ENCODE measurements at regions not wholly inside any gene's neighbourhood (a gene's known extent, or its start where the extent isn't known, plus 50 kb on each side); places are given as distances from the start of the nearest gene placed in this dataset.

DNA sequence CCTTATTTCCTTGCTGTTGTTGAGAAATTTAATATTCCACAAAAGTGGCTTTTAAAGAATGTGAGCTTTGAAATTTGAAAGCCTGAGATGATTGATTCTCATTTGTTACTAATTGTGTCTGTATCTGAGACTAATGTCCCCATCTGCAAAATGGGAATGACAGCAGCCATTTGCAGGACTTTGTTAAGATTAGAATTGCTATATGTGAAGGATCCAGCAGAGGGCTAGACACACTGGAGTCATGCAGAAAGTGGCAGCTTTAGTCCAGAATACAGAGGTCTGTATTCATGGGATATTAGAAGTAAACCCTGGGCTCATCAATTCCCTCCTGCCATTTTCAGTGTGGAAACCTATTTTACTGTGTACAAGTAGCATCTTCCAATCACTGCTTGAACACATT is 296.5 kb upstream of the GYPC start:
- no peaks in the 10 kb centered on the region for H3K27me3 Mint-ChIP-seq
- no peaks in the 10 kb centered on the region for H3K9me3 Mint-ChIP-seq
- H3K4me3 Mint-ChIP-seq, result no peak overlapping the region
- no peaks in the 10 kb centered on the region for H3K4me1 Mint-ChIP-seq
- H3K36me3 Mint-ChIP-seq, result no peaks in the 10 kb centered on the region
- no peak for ATAC-seq
- H3K27ac Mint-ChIP-seq, result no peak overlapping the region

DNA sequence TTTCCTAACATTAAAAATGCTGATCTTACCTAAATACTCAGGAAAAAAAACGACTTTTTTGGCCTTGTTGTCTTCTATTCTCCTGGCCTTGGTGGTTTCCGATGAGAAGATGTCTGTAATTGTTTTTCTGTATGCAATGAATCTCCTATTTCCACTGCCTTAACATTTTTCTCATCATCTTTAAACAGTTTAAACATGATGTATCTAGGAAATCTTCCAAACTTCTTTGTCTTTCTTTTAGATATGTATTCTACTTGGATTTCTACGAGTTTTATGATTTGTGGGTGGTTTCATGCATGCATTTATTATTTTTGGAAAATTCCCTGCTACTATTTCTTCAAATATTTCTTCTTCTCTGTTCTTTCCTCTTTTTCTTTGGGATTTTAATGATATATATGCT is 288.6 kb upstream of the GYPC start:
- Mint-ChIP-seq H3K4me3 (no peak overlapping the region), H3K27me3 (no peaks in the 10 kb centered on the region), H3K36me3 (no peaks in the 10 kb centered on the region), H3K27ac (no peak overlapping the region), H3K4me1 (no peaks in the 10 kb centered on the region), H3K9me3 (no peaks in the 10 kb centered on the region)
- no peak for ATAC-seq

DNA sequence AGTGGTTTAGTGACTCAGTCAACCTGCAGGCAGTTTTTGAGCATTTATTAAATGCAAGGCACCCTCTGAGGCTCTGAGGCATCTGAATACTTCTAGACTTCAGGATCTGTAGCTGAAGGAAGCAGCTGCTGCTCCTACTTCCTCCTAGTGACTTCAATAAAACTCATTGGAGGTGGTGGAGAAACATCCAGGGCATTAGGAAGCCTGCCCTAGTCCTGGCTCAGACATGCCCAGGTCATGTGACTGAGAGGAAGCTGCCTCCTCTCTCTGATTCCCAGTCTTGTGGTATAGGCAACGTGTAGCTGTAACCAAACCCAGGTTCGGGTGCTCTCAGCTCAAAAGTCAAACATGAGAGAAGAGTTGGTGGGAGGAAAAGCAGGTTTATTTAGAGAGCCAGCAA is 287.2 kb upstream of the GYPC start:
- Mint-ChIP-seq H3K27me3 (no peaks in the 10 kb centered on the region), H3K36me3 (no peaks in the 10 kb centered on the region)
- ATAC-seq, result no peak

DNA sequence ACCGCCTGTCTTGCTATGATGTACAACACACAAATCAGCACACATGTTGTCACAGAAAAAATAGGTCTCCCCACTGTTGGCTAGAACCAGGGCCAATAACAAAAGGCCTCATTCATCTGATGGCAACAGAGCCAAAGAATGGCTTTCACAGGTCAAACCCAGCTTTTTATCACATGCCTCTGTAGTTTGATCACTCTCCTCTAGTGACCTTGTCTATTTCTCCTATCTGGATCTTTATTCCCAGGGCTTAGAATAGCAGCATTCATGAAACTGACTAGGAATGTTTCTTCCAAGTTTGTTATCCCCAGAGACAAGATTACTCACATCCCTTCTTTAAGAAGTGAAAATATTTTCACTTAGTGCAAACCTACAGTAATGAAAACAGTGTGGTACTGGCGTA is 285.8 kb upstream of the GYPC start:
- Mint-ChIP-seq H3K4me1 (no peaks in the 10 kb centered on the region), H3K4me3 (no peak overlapping the region), H3K9me3 (peaks cover 2% of the 10 kb centered on the region), H3K27ac (no peak overlapping the region), H3K36me3 (no peaks in the 10 kb centered on the region), H3K27me3 (no peaks in the 10 kb centered on the region)
- ATAC-seq, result no peak

More for the DNA sequence above, 287.2 kb upstream of the GYPC start:
- Mint-ChIP-seq H3K4me1 (no peaks in the 10 kb centered on the region), H3K27ac (no peak overlapping the region), H3K9me3 (no peaks in the 10 kb centered on the region), H3K4me3 (no peak overlapping the region)

DNA sequence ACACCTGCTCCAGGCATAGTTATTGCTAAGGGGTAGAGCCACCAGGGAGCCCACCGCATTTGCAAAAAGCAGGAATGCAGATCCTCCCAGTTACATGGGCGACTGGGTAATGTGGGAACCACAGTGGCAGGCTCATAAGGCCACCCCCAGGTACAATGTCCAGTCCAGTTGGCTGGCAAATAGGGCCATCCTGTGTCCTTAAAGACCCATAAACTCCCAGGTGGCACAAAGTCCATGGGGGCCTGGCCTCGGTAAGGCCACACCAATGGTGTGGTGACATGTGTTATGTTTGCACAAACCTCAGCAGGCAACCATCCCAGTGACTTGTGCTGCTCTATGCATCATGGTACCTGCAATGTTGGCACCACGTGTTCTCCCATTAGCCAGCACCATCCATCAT is 283.6 kb upstream of the GYPC start:
- Mint-ChIP-seq H3K27me3 (no peaks in the 10 kb centered on the region), H3K4me1 (no peaks in the 10 kb centered on the region), H3K27ac (no peak overlapping the region), H3K9me3 (peaks cover 5% of the 10 kb centered on the region), H3K36me3 (no peaks in the 10 kb centered on the region), H3K4me3 (no peak overlapping the region)
- ATAC-seq, result no peak

DNA sequence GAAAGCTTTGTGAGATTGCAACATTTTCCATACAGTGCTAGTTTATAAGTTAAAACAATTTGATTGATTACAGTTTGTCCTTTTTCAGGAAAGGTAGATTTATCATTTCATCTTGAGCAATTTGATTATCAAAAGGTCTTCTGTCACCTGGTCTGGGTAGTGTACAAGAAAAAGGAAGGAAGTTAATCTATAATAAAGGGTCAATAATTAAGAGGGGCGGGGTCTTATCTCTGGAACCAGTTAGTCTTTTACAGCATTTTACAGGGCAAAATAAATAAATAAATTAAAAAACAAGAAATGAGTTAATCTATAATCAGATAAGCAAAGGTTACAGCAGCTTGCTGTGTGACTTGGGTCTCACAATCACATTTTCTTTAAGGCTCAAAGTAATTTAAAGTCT is 277.8 kb upstream of the GYPC start:
- no peak overlapping the region for H3K27ac Mint-ChIP-seq
- no peak for ATAC-seq
- H3K4me3 Mint-ChIP-seq, result no peak overlapping the region
- peaks cover 9% of the 10 kb centered on the region for H3K27me3 Mint-ChIP-seq
- H3K36me3 Mint-ChIP-seq, result no peaks in the 10 kb centered on the region
- H3K4me1 Mint-ChIP-seq, result no peaks in the 10 kb centered on the region
- H3K9me3 Mint-ChIP-seq, result peaks cover 5% of the 10 kb centered on the region

DNA sequence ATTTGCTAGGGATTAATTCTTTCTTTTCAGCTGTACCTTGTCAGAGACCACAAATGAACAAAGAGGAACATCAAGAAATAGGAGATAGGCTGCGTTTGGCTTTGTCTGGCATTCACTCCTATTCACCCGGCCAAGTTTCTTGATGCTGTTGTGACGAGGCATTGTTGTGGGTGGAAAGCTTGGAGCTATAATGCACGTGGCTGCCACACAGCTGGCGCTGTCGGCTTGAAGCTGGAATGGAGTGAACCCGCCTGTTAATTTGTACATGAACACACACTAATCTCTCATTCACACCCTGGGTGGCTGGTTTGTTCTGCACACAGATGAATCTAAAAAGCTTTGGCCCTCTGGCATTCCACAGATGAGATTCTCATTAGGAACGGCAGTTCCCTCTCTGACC is 274.9 kb upstream of the GYPC start:
- H3K4me3 Mint-ChIP-seq, result no peak overlapping the region
- no peaks in the 10 kb centered on the region for H3K4me1 Mint-ChIP-seq
- no peaks in the 10 kb centered on the region for H3K36me3 Mint-ChIP-seq
- ATAC-seq, result no peak
- no peak overlapping the region for H3K27ac Mint-ChIP-seq
- H3K9me3 Mint-ChIP-seq, result peaks cover 5% of the 10 kb centered on the region
- H3K27me3 Mint-ChIP-seq, result peaks cover 9% of the 10 kb centered on the region

DNA sequence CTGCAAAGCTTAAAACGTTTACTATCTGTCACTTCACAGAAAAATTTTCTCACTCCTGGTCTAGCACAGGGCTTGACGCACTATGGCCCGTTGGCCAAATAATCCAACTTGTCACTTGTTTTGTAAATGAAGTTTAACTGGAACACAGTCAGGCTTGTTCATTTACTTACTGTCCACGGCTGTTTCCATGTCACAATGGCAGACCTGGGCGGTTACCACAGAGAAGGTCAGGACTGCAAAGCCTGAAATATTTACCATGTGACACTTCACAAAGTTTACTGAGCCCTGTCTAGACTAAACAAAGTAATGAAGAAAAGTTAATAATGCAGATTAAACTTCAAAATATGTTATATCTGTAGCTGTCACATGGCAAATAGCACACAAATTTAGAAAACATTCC is 273.0 kb upstream of the GYPC start:
- Mint-ChIP-seq H3K36me3 (no peaks in the 10 kb centered on the region), H3K27ac (no peak overlapping the region), H3K4me1 (no peaks in the 10 kb centered on the region), H3K4me3 (no peak overlapping the region), H3K27me3 (peaks cover 9% of the 10 kb centered on the region), H3K9me3 (peaks cover 14% of the 10 kb centered on the region)
- ATAC-seq, result no peak

DNA sequence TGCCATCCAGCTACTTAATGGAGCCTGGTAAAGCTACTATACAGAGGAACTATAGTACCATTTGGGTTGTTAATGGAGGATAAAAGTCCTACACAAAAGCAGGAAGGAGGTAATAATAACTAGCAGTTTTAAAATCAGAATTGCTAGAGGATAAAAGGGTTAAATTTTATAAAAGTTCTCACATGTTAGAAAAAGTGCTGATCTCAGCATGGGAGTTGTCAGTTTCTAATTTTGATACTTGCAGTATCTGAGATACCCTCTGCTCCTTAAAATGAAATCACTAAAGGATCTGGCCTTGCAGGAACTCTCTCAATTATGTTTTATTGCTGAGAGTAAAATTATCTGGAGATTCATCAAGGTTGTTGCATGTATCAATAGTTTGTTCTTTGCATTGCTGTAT is 272.2 kb upstream of the GYPC start:
- Mint-ChIP-seq H3K27ac (no peak overlapping the region), H3K4me3 (no peak overlapping the region), H3K27me3 (peaks cover 9% of the 10 kb centered on the region), H3K4me1 (no peaks in the 10 kb centered on the region), H3K36me3 (no peaks in the 10 kb centered on the region), H3K9me3 (peaks cover 14% of the 10 kb centered on the region)
- no peak for ATAC-seq

DNA sequence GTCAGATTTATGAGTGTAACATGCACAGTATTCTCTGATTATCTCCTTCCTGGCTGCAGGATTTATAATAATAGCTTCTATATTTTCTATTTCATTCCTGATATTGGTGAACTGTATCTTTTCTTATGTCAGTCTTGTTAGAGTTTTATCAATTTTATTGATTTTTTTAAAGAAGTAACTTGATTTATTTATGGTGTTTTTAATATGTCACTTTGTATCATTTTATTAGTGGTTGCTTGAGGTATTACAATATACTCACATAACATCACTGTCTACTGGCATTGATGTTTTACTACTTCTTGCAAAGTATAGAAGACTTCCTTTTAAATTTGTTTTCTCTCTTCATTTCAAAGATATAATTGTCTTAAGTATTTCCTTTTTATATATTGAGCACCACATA is 270.5 kb upstream of the GYPC start:
- ATAC-seq, result no peak
- no peaks in the 10 kb centered on the region for H3K4me1 Mint-ChIP-seq

DNA sequence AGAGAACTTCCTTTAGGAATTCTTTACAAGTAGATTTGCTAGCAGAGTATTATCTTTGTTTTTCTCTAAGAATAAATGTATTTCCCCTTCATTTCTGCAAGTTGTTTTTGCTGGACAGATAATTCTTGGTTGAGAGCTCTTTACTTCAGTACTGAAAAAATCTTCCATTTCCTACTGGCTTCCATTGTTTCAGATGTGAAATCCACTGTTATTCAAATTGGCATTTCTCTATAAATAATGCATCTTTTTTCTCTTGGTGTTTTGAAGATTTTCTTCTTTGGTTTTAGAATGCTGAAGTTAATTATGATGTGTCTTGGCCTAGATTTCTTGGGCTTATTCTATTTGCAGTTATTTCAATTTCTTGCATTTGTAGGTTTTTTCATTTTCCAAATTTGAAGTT is 270.0 kb upstream of the GYPC start:
- no peaks in the 10 kb centered on the region for H3K4me1 Mint-ChIP-seq
- no peak for ATAC-seq
- H3K9me3 Mint-ChIP-seq, result peaks cover 18% of the 10 kb centered on the region
- no peaks in the 10 kb centered on the region for H3K27me3 Mint-ChIP-seq
- H3K36me3 Mint-ChIP-seq, result no peaks in the 10 kb centered on the region
- H3K27ac Mint-ChIP-seq, result no peak overlapping the region
- H3K4me3 Mint-ChIP-seq, result no peak overlapping the region

More for the DNA sequence above, 270.5 kb upstream of the GYPC start:
- H3K4me3 Mint-ChIP-seq, result no peak overlapping the region
- no peaks in the 10 kb centered on the region for H3K36me3 Mint-ChIP-seq
- peaks cover 16% of the 10 kb centered on the region for H3K9me3 Mint-ChIP-seq
- H3K27me3 Mint-ChIP-seq, result peaks cover under 1% of the 10 kb centered on the region
- no peak overlapping the region for H3K27ac Mint-ChIP-seq

DNA sequence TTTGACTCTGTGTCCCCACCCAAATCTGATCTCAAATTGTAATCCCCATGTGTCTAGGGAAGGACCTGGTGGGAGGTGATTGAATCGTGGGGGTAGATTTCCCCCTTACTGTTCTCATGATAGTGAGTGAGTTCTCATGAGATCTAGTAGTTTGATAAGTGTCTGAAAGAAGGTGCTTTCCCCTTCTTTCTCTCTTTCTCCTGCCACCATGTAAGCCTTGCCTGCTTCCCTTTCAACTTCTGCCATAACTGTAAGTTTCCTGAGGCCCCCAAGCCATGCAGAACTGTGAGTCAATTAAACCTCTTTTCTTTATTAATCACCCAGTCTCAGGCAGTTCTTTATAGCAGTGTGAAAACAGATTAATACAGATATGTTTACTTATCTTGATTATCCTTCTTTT is 266.5 kb upstream of the GYPC start:
- Mint-ChIP-seq H3K27ac (no peak overlapping the region), H3K9me3 (peaks cover 18% of the 10 kb centered on the region), H3K27me3 (no peaks in the 10 kb centered on the region), H3K4me3 (no peak overlapping the region), H3K36me3 (no peaks in the 10 kb centered on the region), H3K4me1 (no peaks in the 10 kb centered on the region)
- no peak for ATAC-seq

DNA sequence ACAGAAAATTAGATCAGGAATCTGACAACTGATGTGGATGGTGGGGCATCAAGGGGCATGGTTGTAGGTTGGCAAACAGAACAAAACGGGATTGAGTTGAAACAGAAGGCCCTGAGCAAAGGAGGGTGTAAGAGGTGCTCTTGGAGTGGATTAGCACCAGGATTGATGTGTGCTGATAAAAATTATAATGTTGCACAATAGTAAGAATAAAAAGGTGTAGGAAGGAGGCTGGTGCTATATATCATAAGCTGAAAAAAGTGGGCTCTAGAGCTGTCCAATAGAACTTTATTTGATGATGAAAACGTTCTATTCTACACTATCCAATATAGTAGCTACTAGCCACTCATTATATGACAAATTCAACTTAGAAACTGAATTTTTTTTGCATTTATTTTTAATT is 263.1 kb upstream of the GYPC start:
- no peaks in the 10 kb centered on the region for H3K36me3 Mint-ChIP-seq
- H3K4me3 Mint-ChIP-seq, result no peak overlapping the region
- ATAC-seq, result no peak
- no peak overlapping the region for H3K27ac Mint-ChIP-seq
- H3K4me1 Mint-ChIP-seq, result no peaks in the 10 kb centered on the region
- no peaks in the 10 kb centered on the region for H3K27me3 Mint-ChIP-seq
- H3K9me3 Mint-ChIP-seq, result peaks cover 6% of the 10 kb centered on the region

DNA sequence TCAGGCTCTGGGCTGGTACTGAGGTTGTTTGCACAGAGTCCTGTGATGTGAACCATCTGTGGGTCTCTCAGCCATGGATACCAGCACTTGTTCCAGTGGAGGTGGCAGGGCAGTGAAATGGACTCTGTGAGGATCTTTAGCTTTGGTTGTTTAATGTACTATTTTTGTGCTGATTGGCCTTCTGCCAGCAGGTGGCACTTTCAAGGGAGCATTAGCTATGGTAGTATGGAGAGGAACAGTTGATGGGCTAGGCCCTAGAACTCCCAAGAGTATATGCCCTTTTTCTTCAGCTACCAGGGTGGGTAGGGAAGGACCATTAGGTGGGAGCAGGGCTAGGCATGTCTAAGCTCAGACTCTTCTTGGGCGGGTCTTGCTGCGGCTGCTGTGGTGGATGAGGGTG is 257.0 kb upstream of the GYPC start:
- Mint-ChIP-seq H3K9me3 (peaks cover 2% of the 10 kb centered on the region), H3K27me3 (peaks cover 31% of the 10 kb centered on the region), H3K4me1 (no peaks in the 10 kb centered on the region), H3K36me3 (no peaks in the 10 kb centered on the region), H3K4me3 (no peak overlapping the region), H3K27ac (no peak overlapping the region)
- no peak for ATAC-seq

DNA sequence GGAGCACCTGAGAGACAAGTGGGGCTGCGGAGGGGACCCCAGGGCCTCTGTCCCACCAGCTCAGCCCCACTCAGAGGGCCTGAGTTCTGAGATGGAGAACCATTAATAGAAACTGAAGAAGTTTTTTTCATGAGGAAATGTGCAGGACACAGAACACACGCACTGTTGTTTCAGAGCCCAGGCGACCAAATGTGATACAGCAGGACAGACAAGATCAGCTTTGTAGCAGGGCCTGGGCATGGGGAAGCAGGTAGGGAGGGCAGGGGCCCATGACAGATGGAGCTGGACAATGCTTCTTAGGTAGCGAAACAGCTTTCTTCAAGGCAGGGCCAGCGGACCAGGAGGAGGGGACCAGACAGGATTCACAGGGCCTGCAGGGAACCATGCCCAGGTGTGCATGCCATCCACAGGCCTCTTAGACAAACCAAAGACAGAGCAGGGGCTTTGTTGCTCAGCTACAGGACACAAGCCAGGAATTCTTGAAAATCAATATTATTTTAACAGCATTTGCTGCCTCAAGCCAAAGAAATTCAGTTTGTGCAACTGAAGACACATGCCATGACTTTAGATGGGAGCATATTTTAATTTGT is 252.8 kb upstream of the GYPC start:
- H3K4me1 Mint-ChIP-seq, result no peaks in the 10 kb centered on the region
- H3K27ac Mint-ChIP-seq, result no peak overlapping the region
- H3K27me3 Mint-ChIP-seq, result peaks cover 28% of the 10 kb centered on the region
- H3K9me3 Mint-ChIP-seq, result no peaks in the 10 kb centered on the region
- no peaks in the 10 kb centered on the region for H3K36me3 Mint-ChIP-seq
- no peak for ATAC-seq
- no peak overlapping the region for H3K4me3 Mint-ChIP-seq

DNA sequence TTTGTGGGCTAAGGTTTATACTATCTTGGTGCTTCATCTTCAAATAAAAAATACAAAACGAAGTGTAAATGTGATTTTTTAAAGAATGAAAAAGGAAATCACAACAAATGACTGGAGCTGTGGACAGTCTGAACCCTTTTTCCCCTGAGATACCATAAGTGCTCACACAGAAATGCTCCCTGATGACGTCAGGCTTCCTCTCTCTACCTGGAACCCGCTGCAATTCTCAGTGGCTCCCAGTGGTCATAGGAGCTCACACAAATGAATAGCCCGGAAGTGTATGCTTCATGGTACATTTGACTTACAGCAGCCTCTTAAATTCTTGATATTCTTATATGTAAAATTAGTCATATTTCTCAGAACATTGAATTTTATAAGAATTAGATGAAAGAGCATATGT is 249.7 kb upstream of the GYPC start:
- Mint-ChIP-seq H3K27ac (no peak overlapping the region), H3K4me3 (no peak overlapping the region), H3K27me3 (peaks cover 10% of the 10 kb centered on the region), H3K4me1 (no peaks in the 10 kb centered on the region), H3K9me3 (no peaks in the 10 kb centered on the region), H3K36me3 (no peaks in the 10 kb centered on the region)
- ATAC-seq, result no peak

DNA sequence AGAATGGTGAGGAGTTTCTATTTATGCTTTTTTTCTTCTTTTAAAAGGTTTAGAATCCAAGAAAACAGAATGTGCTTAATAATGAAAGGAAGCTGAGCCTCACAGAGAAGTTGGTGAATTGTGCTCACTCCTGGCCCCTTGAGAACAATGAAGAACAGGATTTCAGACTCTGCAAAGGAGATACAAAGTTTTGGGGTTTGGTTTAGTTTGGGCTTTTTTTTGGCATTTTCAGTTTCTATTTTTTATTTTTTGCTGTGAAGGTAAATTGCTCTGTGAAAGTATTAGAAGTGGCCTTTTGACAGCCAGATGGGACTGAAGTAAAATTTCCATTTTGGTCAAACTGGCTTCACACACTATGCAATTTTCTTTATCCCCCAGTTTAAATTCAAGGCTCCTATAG is 247.3 kb upstream of the GYPC start:
- ATAC-seq, result no peak
- no peaks in the 10 kb centered on the region for H3K4me1 Mint-ChIP-seq

More for the DNA sequence above, 247.3 kb upstream of the GYPC start:
- Mint-ChIP-seq H3K9me3 (peaks cover 3% of the 10 kb centered on the region), H3K4me3 (no peak overlapping the region), H3K27me3 (no peaks in the 10 kb centered on the region), H3K36me3 (no peaks in the 10 kb centered on the region), H3K27ac (no peak overlapping the region)
